Psoas muscle (tissue), 7 donors: ENCODE measurements at regions not wholly inside any gene's neighbourhood (a gene's known extent, or its start where the extent isn't known, plus 50 kb on each side); places are given as distances from the start of the nearest gene placed in this dataset.

Experiments used
- ATAC-seq, 4 donors: fragments of 200-7000 bp; cut with Tn5 transposase; one replicate each; pipeline ENCODE4 v1.9.1; 2020; ENCODE audit warnings: moderate library complexity in 3 of 4, mild to moderate bottlenecking in 2 of 4
- DNase-seq, 2 donors: peaks; one replicate each; pipeline ENCODE4 v3.0.0-alpha.2; 2020
- H3K27ac ChIP-seq: fragments of 200-600 bp; one replicate; pipeline ENCODE4 v1.8.0; 2022
- H3K27me3 ChIP-seq, 3 donors: fragments of 200-600 bp in 1 of 3; one replicate each; pipeline versions ENCODE4 v1.6.1 to v1.8.0; 2013 to 2022; ENCODE audit warnings: low read length in 2 of 3, mild to moderate bottlenecking in 2 of 3, moderate library complexity in 1 of 3; ENCODE audit not compliant: insufficient read depth in 3 of 3
- H3K36me3 ChIP-seq, 2 donors: fragments of 200-600 bp in 1 of 2; one replicate each; pipeline versions ENCODE4 v1.6.1 to v1.8.0; 2013 to 2022; ENCODE audit warnings: low read depth in 1 of 2, mild to moderate bottlenecking in 1 of 2, moderate library complexity in 1 of 2; ENCODE audit not compliant: insufficient read depth in 1 of 2
- H3K4me1 ChIP-seq: fragments of 200-600 bp; one replicate; pipeline ENCODE4 v1.8.0; 2022
- H3K4me3 ChIP-seq: fragments of 200-600 bp; one replicate; pipeline ENCODE4 v1.8.0; 2022; ENCODE audit warnings: mild to moderate bottlenecking
- H3K9me3 ChIP-seq: fragments of 200-600 bp; one replicate; pipeline ENCODE4 v1.8.0; 2022
- WGBS, 3 donors: extraction: QIAGEN DNeasy Blood & Tissue Kit; methylation state at CpG; one replicate each; pipeline versions ENCODE4 v1.1.6 to v1.1.7; 2013; 5-methylcytosine and 5-hydroxymethylcytosine counted together
- intact Hi-C, 2 donors: fragments of 100-400 bp; cut with DNase I; formaldehyde crosslinking; loops; one replicate each; pipeline versions ENCODE4 v1.11.0 to v1.14.2; 2022
- TF ChIP-seq, protein P1 (sequence below): fragments of 200-600 bp; IDR thresholded peaks from one replicate; pipeline ENCODE4 v1.8.0; 2022; ENCODE audit warnings: antibody characterized with exemption
- donor health status: healthy with polysubstance abuse.
- donor health status: DM: no; HTN: no; CAD: no; lungs with moderate emphysema.
- donor health status: Bipolar disorder and iron deficiency.
- donor health status: healthy.
- donor health status: DM: yes; HTN: yes; CAD: no.
- donor health status: DM: no; HTN: no; CAD: no.
- donor health status: DM: yes; HTN: yes; CAD: no.

GRCh38 chr9:75666856-75667554 lies 223.5 kb upstream of the PCSK5 start:
- Histone ChIP-seq H3K27ac (no peak overlapping the region), H3K9me3 (no peaks in the 10 kb centered on the region), H3K4me1 (no peaks in the 10 kb centered on the region), H3K4me3 (no peak overlapping the region), H3K27me3 (no peaks in the 10 kb centered on the region), H3K36me3 (no peaks in the 10 kb centered on the region)
- TF ChIP-seq, protein P1, sequence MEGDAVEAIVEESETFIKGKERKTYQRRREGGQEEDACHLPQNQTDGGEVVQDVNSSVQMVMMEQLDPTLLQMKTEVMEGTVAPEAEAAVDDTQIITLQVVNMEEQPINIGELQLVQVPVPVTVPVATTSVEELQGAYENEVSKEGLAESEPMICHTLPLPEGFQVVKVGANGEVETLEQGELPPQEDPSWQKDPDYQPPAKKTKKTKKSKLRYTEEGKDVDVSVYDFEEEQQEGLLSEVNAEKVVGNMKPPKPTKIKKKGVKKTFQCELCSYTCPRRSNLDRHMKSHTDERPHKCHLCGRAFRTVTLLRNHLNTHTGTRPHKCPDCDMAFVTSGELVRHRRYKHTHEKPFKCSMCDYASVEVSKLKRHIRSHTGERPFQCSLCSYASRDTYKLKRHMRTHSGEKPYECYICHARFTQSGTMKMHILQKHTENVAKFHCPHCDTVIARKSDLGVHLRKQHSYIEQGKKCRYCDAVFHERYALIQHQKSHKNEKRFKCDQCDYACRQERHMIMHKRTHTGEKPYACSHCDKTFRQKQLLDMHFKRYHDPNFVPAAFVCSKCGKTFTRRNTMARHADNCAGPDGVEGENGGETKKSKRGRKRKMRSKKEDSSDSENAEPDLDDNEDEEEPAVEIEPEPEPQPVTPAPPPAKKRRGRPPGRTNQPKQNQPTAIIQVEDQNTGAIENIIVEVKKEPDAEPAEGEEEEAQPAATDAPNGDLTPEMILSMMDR, result no peak
- intact Hi-C loops, result no loop called here
- no peak for DNase-seq
- ATAC-seq, result no peak
- 57 to 64% (median 59%) methylated on average over 10 of the region's 10 CpGs for WGBS, 3 donors

DNA sequence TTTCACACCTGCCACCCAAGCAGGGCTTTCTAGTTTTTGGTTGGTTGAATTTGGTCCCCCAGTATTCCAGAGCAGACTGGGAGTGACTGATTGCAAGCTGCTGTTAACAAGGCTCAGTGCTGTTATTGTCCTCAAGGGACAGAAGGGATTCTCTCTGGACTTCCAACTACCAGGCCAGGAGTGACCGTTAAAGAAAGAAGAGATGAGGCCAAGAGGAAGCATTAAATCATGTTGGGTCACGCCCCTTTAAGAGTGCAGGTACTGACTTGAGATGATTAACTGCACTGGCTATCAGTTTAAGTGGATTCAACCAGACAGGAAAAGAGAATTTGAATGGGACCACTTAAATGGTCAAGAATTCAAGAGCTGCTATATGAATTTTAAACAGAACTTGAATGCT lies 220.8 kb upstream of the PCSK5 start:
- H3K27ac ChIP-seq, result no peak overlapping the region
- H3K27me3 ChIP-seq, result no peaks in the 10 kb centered on the region
- H3K36me3 ChIP-seq, result no peaks in the 10 kb centered on the region
- no peaks in the 10 kb centered on the region for H3K4me1 ChIP-seq
- no peak overlapping the region for H3K4me3 ChIP-seq
- no peak for ATAC-seq
- intact Hi-C loops, result no loop called here
- 42 to 57% (median 46%) methylated on average over 2 of the region's 2 CpGs for WGBS, 3 donors
- peaks cover 8% of the 10 kb centered on the region for H3K9me3 ChIP-seq
- no peak for DNase-seq
- TF ChIP-seq, protein P1, result no peak

GRCh38 chr9:75671354-75671753 lies 219.1 kb upstream of the PCSK5 start:
- WGBS, 3 donors, result 43 to 83% (median 69%) methylated on average over 1 of the region's 1 CpG
- no peak overlapping the region for H3K4me3 ChIP-seq

DNA sequence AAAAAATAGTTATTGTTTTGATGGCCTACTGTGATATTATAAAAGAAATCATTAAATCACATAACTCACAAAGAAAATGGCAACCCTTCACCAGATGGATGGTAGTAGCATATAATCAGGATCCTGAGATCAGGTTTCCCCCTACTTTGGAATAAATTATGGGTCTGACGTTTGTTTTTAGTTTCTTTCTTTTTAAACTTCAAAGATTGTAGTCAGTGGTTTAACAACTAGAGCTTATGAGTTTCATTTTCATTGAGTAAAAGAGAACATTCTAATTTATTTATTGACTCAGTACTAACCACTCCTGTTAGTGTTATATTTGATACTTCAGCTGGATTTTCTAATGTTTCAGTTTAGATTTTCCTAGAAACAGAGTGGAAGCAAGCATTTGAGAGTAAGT lies 218.0 kb upstream of the PCSK5 start:
- Histone ChIP-seq H3K4me1 (no peaks in the 10 kb centered on the region), H3K4me3 (no peak overlapping the region), H3K9me3 (peaks cover 8% of the 10 kb centered on the region), H3K27ac (no peak overlapping the region), H3K36me3 (no peaks in the 10 kb centered on the region), H3K27me3 (no peaks in the 10 kb centered on the region)
- no peak for ATAC-seq
- TF ChIP-seq, protein P1, result no peak
- intact Hi-C loops, result no loop called here
- no peak for DNase-seq
- WGBS, 3 donors, result 16 to 29% (median 17%) methylated on average over 1 of the region's 1 CpG

More at GRCh38 chr9:75671354-75671753, 219.1 kb upstream of the PCSK5 start:
- Histone ChIP-seq H3K9me3 (peaks cover 8% of the 10 kb centered on the region), H3K27me3 (no peaks in the 10 kb centered on the region), H3K27ac (no peak overlapping the region), H3K4me1 (no peaks in the 10 kb centered on the region), H3K36me3 (no peaks in the 10 kb centered on the region)
- TF ChIP-seq, protein P1, result no peak
- no peak for DNase-seq
- intact Hi-C loops, result no loop called here
- no peak for ATAC-seq

- Histone ChIP-seq H3K36me3 (no peaks in the 10 kb centered on the region), H3K27ac (no peak overlapping the region), H3K27me3 (no peaks in the 10 kb centered on the region), H3K4me3 (no peak overlapping the region), H3K9me3 (no peaks in the 10 kb centered on the region), H3K4me1 (no peaks in the 10 kb centered on the region)
- TF ChIP-seq, protein P1, result no peak
- ATAC-seq, result no peak
- intact Hi-C loops, result no loop called here
- 94 to 100% (median 94%) methylated on average over 1 of the region's 1 CpG for WGBS, 3 donors
- DNase-seq, result no peak
Measured at GRCh38 chr9:75683591-75683990, 206.9 kb upstream of the PCSK5 start.
